Right kidney (tissue), 1 donor: ENCODE measurements at regions not wholly inside any gene's neighbourhood (a gene's known extent, or its start where the extent isn't known, plus 50 kb on each side); places are given as distances from the start of the nearest gene placed in this dataset.
"Not testable (repeated sequence)": the region's sequence is repeated elsewhere in the genome, so short reads cannot be mapped to it uniquely, and the experiment has no call there.

ENCODE experiments used
- DNase-seq: peaks from one replicate; pipeline ENCODE4 v3.0.0-alpha.2; 2016

DNA sequence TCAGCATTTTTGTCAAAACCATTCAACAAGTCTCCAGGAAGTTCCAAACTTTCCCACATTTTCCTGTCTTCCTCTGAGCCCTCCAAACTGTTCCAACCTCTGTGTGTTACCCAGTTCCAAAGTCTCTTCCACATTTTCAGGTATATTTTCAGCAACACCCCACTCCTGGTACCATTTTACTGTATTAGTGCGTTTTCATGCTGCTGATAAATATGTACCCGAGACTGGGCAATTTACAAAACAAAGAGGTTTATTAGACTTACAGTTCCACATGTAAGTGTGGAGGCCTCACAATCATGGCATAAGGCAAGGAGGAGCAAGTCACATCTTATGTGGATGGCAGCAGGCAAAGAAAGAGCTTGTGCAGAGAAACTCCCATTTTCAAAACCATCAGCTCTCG lies 315.9 kb upstream of the ESRRG start:
- DNase-seq: not testable (repeated sequence)

DNA sequence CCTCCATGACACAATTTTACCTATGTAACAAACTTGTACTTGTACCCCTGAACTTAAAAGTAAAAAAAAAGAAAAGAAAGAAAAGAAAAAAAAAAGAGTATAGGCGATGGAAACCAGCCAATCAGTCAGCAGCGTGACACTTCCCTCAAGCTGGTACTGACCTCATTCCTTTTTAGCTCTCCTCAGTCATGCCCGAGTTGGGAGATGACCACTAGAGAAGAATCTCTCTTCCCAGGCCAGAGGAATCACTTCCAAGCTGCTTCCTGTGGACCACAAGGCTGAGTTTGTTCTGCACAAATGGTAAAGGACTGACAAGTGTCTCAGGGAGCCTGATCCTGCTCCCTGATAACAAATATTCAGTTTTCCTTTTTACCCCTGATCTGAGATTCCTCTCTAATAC lies 313.5 kb upstream of the ESRRG start:
- no peak for DNase-seq

DNA sequence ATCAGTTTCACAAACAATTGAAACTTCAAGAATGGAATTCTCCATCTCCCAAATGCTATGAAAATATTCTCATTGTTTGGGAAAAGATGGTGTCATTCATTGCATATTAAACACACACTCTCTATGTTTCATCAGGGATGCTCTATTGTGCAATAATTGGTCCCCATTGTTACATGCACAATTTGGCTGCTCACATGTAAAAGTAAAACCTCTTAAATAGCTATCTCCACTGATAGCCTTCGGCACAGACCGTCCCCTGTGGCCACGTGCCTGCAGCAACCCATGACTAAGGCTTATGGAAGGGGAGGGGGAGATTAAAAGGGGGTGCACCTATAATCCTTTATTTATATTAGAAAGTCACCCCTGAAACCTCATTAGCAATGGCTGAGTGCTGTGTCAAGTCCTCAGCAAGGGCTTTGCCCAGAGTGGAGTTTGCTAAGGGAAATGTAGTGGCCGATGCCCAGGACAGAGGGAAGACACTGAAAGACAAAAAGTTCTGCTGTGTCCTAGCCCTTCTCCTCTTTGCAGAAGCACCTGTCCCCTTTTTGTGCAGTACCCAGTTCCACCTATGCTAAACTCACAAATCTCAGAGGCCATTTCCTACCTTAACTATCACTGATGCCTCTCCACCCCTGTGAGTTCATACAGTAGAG lies 309.6 kb upstream of the ESRRG start:
- no peak for DNase-seq

DNA sequence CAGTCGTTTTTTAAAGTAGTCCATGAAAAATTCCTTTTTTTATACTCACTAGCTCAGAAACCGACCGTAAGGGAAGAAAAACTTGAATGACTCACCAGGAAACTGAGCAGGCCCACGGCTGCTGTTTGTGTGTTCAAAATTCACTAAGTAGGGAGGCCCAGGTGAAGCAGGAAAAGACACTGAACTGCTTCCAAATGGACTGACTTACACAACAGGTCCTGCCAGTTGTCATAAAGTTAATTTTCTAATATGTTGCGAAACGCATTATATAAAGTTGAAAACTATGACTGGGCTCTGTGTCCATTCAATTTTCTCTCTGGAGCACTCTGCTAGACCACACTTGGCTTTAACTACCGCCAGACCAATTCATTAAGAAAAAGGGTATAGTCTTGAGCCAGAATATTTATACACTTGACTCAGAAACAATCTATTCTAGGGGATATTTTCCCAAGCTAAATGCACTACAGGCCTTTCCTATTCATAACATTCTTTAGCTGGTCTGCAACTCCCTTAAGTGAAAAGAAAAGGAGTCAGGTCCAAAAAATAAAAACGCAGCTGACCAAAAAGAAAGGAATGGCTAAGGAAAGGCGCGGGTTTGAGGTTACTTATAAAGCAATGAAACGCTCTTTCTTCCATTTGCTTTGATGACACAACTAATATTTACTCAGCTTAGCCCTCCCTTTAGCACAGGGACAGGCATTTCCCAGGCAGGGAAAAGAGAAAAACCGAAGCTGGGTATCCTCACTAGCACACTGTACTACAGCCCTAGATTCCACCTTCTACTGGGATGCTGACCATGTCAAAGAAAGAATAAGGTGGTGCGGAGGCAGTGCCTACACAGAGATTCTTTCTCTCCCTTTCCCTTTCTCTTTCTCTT lies 306.3 kb upstream of the ESRRG start:
- DNase-seq: no peak

DNA sequence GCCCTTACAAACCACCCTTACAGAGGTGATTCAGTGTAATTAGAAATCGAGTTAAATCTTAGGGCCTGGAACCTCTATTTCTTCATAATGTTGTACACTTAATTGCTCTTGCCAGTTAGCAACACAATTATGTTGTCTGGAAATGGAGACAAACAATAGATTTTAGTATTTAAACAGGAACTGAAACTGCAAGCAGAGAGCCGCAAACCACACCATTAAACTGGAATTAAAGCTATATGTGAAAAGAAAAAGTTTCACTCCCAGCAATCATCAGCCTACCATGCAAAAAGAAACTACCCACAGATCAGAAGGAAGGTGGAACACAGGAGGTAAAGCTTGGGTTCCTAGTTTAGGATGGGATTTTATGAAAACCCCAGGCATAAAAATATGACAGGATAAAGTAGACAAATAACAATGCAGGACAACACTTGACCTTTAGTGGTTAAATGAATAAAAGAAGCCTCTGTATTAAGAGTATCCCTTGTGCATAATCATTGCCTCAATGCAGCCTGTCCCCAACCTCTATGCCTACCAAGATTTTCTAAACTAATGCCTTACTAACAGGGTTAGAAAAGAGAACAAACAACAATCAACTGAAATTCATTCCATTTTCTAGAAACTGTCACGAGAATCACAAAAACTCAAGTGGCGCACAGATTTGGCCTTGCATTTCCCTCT lies 304.3 kb upstream of the ESRRG start:
- DNase-seq: no peak

DNA sequence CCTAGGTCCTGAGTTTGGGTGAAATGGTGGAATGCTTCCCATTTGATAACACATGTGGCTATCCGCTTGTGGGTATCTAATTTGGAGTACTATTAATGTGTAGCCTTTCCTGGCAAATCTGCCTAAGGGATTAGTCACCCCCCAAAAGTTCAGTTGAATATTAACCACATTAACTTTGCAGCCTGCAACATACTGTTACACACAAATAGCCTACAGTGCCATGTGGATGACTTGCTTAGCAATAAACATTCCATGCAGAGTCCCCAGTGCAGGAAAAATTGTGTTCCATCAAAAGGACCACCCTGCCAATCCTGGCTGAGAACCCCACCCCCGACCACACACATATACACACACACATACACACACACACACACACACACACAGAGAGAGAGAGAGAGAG lies 303.3 kb upstream of the ESRRG start:
- DNase-seq: peak; percentile 40

DNA sequence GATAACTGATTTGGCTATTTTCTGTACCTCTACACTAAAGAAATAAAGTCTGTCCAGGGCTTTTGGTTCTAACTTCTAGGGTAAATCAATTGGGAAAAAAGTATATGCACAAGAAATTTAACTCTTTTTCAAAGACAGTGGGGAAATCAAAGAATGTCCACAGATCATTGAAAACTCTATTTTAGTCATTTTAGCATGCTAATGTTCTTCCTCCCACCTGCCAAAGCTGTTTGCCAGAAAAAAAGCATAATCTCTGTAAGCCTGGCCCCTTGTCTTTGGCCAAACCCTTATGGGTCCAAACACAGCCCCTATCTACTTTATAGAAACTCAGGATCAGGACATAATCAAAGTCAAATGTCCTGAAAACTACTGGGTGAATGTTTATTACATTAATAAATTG lies 302.2 kb upstream of the ESRRG start:
- DNase-seq: no peak

DNA sequence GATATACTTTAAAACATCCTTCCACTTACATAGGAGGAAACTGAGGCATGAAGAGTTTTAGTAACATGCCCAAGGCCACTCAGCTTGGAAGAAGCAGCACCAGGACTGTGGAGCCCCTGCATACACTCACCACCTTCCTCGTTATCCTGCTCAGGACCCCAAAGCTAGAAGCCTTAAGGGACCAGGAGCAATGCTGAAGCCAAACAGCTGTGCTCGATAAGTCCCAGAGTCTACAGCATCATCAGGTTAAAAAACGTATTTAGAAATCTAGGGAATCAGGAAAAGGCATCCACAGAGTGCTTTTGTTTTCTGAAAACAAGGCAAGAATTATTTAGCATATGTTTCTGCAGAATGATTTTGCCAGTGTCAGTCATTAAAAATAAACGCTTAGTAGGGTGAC lies 301.7 kb upstream of the ESRRG start:
- no peak for DNase-seq

DNA sequence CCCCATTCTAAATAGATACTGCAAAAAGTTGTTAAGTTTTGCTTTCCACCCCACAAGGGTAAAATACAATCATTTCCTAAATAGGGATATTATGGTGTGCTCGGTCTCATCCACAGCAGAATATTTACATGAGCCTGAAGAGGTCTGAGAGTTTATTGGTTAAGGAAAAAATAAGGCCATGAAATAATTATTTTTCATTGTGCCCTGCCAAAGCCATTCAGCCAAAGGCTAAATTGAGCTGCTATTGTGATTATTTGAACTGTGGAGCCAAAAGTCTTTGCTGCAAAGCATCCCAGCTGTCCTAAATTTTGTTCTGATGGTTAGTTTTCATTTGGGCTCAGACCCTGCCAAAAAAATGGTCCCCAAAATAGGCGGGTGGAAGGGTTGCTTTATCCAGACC lies 298.7 kb upstream of the ESRRG start:
- DNase-seq: no peak

DNA sequence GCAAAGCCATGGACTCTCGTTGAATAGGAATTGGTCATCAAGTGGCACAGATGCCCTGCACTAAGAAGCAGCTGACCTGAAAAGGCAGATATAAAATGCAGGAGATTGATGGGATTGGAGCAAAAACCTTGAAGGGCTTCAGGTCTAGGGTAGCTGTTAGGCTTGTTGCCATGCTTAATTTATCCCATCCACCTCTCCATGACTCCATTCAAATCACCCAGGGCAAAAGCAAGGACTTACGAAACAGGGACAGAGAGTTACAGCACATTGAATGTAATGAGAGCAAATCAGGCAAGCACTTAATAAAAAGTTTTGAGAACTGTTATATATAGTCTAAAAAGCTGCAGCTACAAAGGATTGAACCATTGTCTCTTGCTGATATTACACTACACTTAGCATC lies 298.2 kb upstream of the ESRRG start:
- no peak for DNase-seq

DNA sequence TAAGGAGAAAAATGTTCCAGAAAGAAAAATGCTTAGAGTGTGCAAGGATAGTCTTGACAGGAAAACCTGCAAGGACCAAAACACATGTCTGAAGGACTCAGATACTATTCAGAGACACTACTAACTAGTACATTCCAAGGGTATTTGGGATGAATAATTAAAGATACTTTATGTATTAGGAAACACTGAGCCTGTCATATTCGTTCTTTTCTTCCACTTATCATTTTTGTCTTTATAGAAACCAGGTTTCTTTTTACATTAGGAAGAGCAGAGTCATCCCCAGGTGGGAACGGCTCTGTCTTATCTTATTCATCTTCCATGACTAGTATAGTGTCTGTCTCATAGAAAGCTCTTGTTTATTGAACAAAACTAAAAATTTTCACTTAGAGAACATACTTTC lies 296.2 kb upstream of the ESRRG start:
- no peak for DNase-seq

DNA sequence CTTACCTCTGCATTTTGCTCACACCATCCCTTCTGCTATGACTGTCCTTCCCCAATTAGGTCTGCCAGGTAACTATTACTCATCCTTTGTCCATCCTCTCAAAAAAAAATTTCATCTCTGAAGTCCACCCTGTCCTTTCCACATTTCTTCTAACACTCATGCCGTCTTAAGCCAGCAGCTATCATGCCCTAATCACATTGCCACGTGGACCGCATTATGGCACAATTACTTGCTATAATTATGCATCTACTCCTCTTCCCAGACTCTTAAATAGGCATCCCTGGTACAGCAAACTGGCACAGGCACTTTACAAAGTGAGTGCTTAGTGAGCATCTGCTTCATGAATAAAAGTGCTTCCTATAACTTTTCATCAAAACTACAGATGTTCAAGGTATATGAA lies 295.4 kb upstream of the ESRRG start:
- no peak for DNase-seq

DNA sequence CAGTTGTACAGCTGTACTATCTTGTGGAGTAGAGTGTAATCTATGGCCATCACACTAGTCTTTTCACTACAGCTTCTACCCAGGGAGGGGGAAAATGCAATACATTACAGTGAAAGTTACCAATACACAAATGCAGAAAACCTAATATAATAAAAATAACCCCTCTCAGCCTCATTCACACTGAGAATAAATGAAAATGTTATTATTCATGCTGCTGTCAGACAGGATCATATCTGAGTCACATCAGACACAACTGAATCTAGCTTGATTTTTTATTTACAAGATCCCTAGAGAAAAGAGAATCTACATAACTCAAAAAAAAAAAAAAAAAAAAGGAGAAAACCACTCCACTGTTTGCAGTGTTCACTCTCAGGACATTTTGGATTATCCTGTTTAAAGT lies 293.9 kb upstream of the ESRRG start:
- no peak for DNase-seq

DNA sequence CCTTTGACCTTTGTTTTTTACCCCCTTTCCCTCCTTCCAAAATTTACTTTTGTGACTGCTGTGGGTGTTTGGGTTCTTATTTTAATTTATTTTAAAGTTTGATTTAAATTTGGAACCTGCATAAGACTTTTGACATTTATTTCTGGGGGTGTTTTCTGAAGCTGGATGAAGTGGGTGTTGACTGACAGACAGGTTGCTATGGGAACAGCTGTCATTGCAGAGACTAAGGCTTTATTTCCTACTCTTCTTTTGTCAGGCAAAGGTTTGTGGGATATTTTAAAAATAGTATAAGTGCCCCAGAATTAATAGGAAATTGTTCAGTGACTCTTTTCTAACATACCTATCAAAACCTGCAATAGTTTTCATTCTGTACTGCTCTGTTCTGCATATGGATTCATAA lies 290.8 kb upstream of the ESRRG start:
- no peak for DNase-seq

DNA sequence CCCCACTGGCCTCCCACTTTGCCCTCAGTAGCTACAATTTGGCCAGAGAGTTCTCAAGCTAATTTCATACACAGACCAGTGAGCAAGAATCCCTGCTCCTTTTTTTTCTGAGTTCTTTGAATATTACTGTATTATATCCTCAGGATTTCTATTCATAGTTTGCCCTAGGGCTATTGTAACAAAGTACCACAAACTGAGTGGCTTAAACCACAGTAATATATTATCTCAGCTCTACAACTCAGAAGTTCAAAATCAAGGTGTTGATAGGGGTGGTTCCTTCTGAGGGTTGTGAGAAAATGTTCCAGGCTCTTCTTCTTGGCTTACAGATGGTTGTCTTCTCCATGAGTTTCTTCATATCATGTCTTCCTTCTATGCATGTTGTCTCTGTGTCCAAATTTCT lies 289.4 kb upstream of the ESRRG start:
- DNase-seq: no peak

DNA sequence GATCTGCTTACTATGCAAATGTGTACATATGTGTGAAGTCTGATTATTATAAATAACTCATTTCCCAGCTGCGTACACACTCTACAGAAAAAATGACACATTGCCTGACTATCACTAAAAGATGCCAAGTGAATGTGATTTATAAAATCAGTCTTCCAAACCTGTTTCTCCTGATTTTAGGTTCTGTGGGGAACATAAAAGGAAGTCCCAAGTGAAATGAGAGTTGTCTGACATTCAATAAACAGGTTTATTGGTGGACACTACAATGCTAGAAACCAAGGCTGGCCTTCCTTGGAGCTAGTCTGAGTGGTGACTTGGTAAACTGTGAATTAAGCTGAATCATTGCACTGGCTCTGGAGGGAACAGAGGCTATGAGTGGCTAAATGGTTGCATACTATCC lies 287.9 kb upstream of the ESRRG start:
- DNase-seq: no peak

DNA sequence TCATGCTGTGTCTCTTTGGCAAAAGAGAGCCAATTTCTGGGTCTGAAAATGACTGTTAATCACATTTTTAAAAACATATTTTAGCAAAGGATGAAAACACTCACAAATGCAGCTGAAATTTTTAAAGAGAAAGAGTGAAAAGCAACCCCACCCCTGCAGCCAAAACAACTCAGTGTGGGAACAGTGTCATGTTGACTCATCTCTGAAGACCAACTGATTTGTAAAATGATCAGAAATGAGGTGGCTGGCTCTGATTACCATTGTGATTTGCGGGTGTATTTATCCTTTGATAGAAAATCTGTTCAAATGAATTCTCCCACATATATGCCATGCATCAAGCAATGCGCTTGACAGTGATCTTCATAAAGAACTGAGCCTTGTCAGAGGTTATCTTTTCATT lies 287.0 kb upstream of the ESRRG start:
- DNase-seq: no peak

DNA sequence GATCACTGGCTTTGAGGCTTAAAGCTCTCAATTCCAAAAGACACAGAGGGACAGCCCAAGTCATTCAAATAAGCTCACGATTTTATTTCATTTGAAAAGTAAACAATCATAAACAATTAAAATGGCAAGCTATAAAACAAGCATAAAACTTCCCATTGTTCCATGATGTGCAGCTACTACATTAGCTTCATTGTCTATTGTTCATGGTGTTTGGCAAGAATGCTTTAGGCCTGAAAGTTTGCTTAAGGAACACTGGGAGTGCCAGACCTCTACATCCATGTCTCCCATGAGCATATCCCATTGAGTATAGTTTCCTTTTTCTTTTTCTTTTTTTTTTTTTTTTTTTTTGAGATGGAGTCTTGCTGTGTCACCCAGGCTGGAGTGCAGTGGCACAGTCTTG lies 286.1 kb upstream of the ESRRG start:
- DNase-seq: no peak

DNA sequence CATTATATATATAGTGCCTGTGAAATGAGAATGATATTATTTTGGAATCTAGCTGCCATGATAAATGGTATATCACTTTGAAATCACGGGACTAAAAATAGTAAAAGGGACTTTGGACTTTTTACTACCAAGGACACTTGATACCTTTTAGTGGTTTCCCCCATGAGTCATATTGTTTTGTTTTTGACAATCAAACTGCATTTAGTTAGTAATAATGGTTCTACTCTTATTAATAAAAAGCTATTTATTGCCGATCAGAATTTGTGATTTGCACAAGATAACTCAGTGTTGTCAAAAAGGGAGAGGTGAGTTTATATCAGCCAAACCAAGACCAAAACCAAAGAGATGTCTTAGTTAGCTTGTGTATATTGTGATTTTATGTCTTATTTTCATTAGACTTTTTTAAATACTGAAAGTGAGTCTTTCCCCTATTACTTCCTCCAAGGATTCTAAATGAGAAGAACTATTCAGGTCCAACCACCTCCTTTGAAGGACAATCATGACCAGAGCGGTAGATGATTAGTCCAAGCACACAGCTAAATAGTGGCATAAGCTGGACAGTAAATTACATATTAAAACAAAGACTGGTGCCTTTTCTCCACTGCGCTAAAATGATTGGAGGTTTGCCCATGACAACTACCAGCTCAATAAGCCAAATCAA lies 281.7 kb upstream of the ESRRG start:
- no peak for DNase-seq

DNA sequence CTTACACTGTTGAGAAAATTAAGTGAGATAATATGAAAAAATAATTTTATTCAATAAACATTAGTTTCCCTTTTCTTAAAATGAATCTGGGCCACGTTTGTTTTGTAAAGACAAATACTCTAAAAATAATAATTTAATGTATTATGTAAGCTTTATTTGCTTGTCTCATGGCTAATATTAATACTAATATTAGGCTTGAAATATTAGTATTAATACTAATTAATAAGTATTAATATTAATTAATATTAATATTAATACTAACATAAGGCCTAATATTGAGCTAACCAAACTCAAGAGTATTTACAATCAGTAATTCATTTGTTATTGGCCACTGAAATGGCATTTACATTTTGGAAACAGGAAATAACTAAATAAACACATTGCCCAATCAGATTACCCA lies 280.1 kb upstream of the ESRRG start:
- DNase-seq: no peak

DNA sequence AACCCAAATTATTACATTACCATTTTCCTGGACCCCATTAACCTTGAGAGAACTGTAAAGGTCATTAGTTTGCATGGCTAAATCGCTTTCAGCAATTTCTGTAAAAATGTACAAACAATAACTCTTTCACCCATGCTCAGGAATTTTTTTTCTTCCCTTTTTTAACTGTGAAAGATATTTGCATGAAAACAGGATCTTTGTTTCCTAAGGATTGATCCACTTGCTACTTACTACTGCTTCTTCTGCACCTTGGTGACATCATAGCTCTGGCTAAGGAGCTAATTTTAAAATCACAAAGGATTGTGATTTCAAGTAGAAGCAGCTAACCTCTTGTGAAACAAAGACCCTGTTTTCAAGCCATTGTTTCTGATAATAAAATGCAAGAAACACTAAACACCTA lies 274.6 kb upstream of the ESRRG start:
- DNase-seq: no peak

DNA sequence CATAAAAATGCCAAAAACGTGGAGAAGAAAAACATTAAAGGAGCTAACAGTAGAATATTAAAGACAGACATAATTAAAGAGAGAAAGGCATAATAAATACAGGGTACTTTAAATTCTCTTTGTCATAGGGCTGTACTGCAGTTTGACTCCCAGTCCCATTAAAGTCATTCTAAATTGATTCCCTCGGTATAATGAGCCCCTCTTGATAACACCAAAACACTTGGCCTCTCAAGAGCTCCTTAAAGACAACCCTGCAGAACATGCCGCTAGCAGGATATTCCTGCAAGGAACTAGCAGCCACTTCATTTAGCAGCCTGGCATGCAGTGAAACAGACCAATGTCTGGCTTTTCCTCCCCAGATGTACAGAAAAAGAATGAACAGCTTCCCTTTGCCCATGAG lies 273.8 kb upstream of the ESRRG start:
- DNase-seq: no peak

DNA sequence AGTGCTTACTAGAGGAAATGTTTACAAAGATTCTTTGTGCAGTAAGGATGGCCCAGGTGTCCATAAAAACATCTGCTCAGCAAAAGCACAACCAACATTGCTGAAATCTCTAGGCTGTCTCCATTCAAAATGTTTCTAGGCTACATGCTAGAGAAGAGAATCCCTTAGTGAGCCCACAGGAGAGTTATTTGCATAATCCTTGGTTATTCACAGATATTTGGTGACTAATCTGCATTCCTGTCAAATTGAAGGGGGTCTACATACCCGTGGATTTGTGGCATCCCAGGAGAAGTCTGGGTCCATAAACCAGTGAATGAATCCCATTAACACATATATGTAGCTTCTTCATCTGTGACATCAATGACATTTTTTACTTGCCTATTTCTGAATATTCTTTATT lies 261.3 kb upstream of the ESRRG start:
- no peak for DNase-seq
